Spleen (tissue), 7 donors: ENCODE measurements at regions not wholly inside any gene's neighbourhood (a gene's known extent, or its start where the extent isn't known, plus 50 kb on each side); places are given as distances from the start of the nearest gene placed in this dataset.
"Not testable (repeated sequence)": the region's sequence is repeated elsewhere in the genome, so short reads cannot be mapped to it uniquely, and the experiment has no call there.

Experiments
- CTCF ChIP-seq, 11 experiments: fragments of 200-600 bp in 7 of 11; fragments of 450-650 bp in 4 of 11; sonication (generic) in 4 of 11; IDR thresholded peaks in 8 of 11; conservative IDR thresholded peaks in 3 of 11; 1 replicate in 7 of 11; 2 replicates in 4 of 11; pipeline versions ENCODE4 v1.4.0 to v1.8.0; 2016 to 2021; ENCODE audit warnings: antibody characterized with exemption in 11 of 11, inconsistent platforms in 4 of 11, mild to moderate bottlenecking in 1 of 11
- POLR2A ChIP-seq, 3 donors: fragments of 450-650 bp; IDR thresholded peaks; one replicate each; pipeline ENCODE4 v1.5.1; 2017; ENCODE audit warnings: antibody characterized with exemption in 3 of 3, mild to moderate bottlenecking in 1 of 3
- donor health status: DM: no; HTN: no; CAD: no; lungs with moderate emphysema.
- donor health status: DM: no; HTN: no; CAD: no.
- donor health status: DM: no; HTN: no; CAD: no.

DNA sequence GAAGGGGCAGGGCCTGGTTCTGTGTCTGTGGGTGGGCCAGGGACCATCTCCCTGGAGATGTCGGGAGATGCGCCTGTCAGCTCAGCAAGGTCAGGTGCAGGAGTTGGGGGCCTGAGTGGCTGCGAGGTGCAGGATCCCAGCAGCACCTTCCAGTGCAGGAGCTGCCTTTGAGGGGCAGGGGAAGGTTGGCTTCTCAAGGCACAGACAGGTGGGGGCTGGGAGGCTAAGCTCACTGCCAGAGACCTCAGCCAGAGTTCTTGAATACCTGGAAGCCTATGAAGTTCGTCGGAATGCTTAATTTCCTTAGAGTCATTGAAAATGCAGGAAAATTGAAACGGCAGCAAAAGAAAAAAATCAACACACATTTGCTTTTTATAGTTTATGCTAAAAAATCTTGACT lies 72.8 kb upstream of the CRYM start:
- TF ChIP-seq POLR2A (IDR thresholded peaks at IDR 0.05); CTCF (IDR thresholded peaks at IDR 0.05 in 8 of 11, conservative IDR thresholded peaks at IDR 0.05 in 3 of 11): not testable (repeated sequence)
